ENCODE measurements at regions not wholly inside any gene's neighbourhood (a gene's known extent, or its start where the extent isn't known, plus 50 kb on each side); places are given as distances from the start of the nearest gene placed in this dataset.

DNA sequence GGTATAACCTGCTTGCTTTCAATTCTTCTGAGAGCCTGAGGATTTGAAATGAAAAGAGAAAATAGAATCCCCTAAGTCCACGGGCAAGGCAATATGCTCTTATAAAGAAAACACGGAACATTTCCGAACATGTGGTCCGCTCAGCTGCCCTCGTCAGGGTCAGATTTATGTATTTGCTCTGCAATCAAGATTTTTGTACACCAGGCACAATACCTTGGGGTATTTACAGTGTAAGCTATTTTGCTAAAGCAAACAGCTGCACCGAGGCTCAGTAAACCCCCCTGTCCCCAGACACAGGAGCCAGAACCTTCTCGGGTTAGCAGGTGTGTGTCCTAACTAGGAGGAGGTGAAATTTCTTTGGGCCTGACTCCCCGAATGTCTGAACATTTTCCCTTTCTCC lies 155.8 kb upstream of the LRIG1 start:
- no peaks in the 10 kb centered on the region for H3K4me1 ChIP-seq (ENCODE audit: control insufficient read depth, insufficient read depth, low read length, poor library complexity, severe bottlenecking)
- H3K4me3 ChIP-seq (ENCODE audit: extremely low read depth, insufficient read depth, low read length, poor library complexity, severe bottlenecking): no peak overlapping the region
- 96 to 97% methylated on average over 5 to 6 of the region's 8 CpGs for WGBS, 2 experiments (ENCODE audit: insufficient coverage in 2 of 2)
- no peaks in the 10 kb centered on the region for H3K36me3 ChIP-seq (ENCODE audit: control insufficient read depth, insufficient read depth, low read length)
- no peaks in the 10 kb centered on the region for H3K9me3 ChIP-seq (ENCODE audit: control insufficient read depth, low read length)
- no peak overlapping the region for H3K27ac ChIP-seq (ENCODE audit: low read depth, low read length, severe bottlenecking)

DNA sequence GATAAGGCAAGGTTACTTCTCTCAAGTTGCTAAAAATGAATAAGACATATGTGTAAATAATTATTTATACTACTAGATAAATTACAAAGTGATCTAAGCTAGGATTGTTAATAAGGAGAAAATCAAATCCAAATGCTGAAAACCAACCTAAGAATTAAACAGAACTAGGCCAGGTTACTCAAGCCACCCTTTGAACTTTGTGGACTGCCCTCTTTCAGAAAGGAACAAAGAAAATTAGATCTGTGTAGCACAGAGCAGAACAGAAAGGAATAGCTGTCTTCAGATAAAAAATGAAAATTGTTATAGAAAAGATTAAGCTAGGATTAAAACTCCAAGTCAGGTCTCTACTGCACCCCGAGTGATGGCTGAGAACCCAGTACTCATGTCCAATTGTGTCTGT lies 158.2 kb upstream of the LRIG1 start:
- Histone ChIP-seq H3K9me3 (ENCODE audit: control insufficient read depth, low read length) (no peaks in the 10 kb centered on the region), H3K4me1 (ENCODE audit: control insufficient read depth, insufficient read depth, low read length, poor library complexity, severe bottlenecking) (no peaks in the 10 kb centered on the region), H3K27ac (ENCODE audit: low read depth, low read length, severe bottlenecking) (no peak overlapping the region), H3K36me3 (ENCODE audit: control insufficient read depth, insufficient read depth, low read length) (no peaks in the 10 kb centered on the region), H3K4me3 (ENCODE audit: extremely low read depth, insufficient read depth, low read length, poor library complexity, severe bottlenecking) (no peak overlapping the region)
- WGBS, 2 experiments (ENCODE audit: insufficient coverage in 2 of 2): 100% methylated on average over 1 of the region's 1 CpG

DNA sequence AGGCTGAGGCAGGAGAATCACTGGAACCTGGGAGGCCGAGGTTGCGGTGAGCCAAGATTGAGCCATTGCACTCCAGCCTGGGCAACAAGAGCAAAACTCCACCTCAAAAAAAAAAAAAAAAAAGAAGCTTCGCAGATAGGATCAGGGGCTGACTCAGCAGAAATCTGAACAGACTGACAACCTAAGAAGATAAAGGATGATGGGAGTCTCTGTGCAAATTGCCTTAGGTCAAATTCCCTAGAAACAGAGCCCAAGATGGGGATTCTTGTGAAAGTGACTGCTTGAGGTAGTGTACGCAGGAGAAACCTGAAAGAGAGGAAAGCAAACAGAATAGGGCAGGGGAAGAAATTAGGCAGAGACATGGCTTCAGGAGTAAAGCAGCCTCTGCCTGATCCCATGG lies 160.8 kb upstream of the LRIG1 start:
- Histone ChIP-seq H3K36me3 (ENCODE audit: control insufficient read depth, insufficient read depth, low read length) (no peaks in the 10 kb centered on the region), H3K4me3 (ENCODE audit: extremely low read depth, insufficient read depth, low read length, poor library complexity, severe bottlenecking) (no peak overlapping the region), H3K4me1 (ENCODE audit: control insufficient read depth, insufficient read depth, low read length, poor library complexity, severe bottlenecking) (no peaks in the 10 kb centered on the region), H3K27ac (ENCODE audit: low read depth, low read length, severe bottlenecking) (no peak overlapping the region), H3K9me3 (ENCODE audit: control insufficient read depth, low read length) (no peaks in the 10 kb centered on the region)
- WGBS, 2 experiments (ENCODE audit: insufficient coverage in 2 of 2): 83 to 100% methylated on average over 1 to 2 of the region's 4 CpGs

DNA sequence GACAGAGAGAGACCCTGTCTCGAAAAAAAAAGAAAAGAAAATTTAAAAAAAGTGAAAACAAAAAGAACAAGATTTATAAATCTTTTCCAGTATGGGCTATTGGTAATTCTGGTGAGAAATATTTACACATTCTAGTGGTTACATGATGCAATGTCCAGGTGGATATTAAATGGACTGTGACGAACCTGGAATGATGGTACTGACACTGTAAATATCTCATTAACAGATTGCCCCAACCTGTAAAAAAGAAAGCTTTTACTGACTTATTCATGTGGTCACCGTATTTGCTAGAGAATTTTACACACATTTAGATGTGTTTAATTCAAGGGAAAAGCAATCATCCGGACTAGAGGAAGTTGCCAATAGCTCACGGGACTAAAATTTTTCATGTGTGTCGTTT lies 162.1 kb upstream of the LRIG1 start:
- WGBS, 2 experiments (ENCODE audit: insufficient coverage in 2 of 2): 83 to 95% methylated on average over 1 to 3 of the region's 6 CpGs
- H3K36me3 ChIP-seq (ENCODE audit: control insufficient read depth, insufficient read depth, low read length): no peaks in the 10 kb centered on the region
- no peak overlapping the region for H3K27ac ChIP-seq (ENCODE audit: low read depth, low read length, severe bottlenecking)
- no peaks in the 10 kb centered on the region for H3K9me3 ChIP-seq (ENCODE audit: control insufficient read depth, low read length)
- H3K4me1 ChIP-seq (ENCODE audit: control insufficient read depth, insufficient read depth, low read length, poor library complexity, severe bottlenecking): no peaks in the 10 kb centered on the region
- H3K4me3 ChIP-seq (ENCODE audit: extremely low read depth, insufficient read depth, low read length, poor library complexity, severe bottlenecking): no peak overlapping the region

DNA sequence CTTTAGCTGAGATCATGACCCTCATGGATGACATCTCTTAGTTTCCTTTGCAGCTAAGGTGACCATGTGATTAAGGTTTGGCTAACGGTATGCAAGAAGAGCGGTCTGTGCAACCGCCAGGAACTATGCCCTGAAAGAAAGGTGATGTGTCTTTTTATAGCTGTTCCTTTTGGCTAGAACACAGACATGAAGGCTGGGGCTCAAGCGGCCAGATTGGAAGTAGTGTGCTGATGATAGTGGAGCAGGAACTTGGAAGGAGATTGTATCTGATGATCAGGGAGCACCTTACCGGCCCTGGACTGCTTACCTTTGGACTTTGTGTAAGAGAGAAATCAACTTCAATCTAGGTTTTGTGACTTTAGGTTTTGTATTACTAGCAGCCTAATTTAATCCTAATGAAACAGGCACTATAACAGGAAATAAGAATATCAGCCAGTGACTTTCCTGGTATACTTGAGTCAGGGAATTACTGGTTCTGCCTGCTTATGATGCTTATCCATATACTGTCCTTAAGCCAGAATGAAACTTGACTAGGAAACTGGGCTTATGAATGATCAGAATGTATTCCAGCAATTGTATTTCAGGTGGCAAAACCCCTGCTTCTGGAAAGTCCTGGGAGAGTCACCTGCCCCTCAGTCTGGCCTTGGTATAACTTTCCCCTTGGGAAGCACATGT lies 164.3 kb upstream of the LRIG1 start:
- Histone ChIP-seq H3K36me3 (ENCODE audit: control insufficient read depth, insufficient read depth, low read length) (no peaks in the 10 kb centered on the region), H3K4me1 (ENCODE audit: control insufficient read depth, insufficient read depth, low read length, poor library complexity, severe bottlenecking) (no peaks in the 10 kb centered on the region), H3K27ac (ENCODE audit: low read depth, low read length, severe bottlenecking) (no peak overlapping the region), H3K9me3 (ENCODE audit: control insufficient read depth, low read length) (no peaks in the 10 kb centered on the region), H3K4me3 (ENCODE audit: extremely low read depth, insufficient read depth, low read length, poor library complexity, severe bottlenecking) (no peak overlapping the region)
- 97 to 100% methylated on average over 4 of the region's 5 CpGs for whole genome bisulfite sequencing, 2 experiments (ENCODE audit: insufficient coverage in 2 of 2)

DNA sequence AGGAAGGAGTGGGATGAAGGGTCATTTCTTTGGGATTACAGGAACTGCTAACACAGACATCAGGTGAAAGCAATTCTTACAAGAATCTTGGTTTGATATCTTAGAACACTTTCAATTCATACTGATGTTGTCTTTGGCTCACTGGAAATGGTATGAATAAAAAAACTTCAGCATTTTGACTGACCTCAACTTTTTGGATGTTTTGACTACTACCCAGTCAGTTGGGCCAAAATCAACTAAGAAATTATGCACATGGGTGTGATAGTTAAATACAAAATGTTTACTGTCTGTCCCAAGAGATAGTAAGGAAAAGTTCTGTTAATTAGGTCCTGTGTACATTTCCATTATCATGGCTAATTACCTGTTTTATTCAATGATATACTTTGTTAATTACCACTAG lies 165.5 kb upstream of the LRIG1 start:
- no peak overlapping the region for H3K4me3 ChIP-seq (ENCODE audit: extremely low read depth, insufficient read depth, low read length, poor library complexity, severe bottlenecking)
- no peak overlapping the region for H3K27ac ChIP-seq (ENCODE audit: low read depth, low read length, severe bottlenecking)

DNA sequence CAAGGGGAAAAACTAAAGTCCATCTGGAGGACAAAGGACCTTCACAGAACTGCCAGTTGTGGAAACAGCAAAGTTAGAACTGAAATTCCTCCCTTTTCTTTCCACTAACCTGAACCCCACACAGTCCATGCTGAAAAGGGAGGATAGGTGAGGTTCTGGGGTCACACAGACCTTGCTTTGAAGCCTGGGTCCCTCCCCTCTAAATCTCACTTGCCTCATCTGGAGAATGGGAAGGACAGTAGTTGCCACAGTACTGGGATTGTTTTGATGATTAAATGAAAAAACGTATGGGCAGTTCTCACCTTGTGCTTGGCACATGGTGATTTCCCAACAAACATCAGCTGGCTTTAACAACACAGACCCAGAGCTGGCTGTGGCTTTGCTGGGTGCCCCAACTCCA lies 166.4 kb upstream of the LRIG1 start:
- Histone ChIP-seq H3K4me1 (ENCODE audit: control insufficient read depth, insufficient read depth, low read length, poor library complexity, severe bottlenecking) (no peaks in the 10 kb centered on the region), H3K36me3 (ENCODE audit: control insufficient read depth, insufficient read depth, low read length) (no peaks in the 10 kb centered on the region), H3K27ac (ENCODE audit: low read depth, low read length, severe bottlenecking) (no peak overlapping the region), H3K9me3 (ENCODE audit: control insufficient read depth, low read length) (no peaks in the 10 kb centered on the region), H3K4me3 (ENCODE audit: extremely low read depth, insufficient read depth, low read length, poor library complexity, severe bottlenecking) (no peak overlapping the region)
- 60 to 78% methylated on average over 1 of the region's 1 CpG for WGBS, 2 experiments (ENCODE audit: insufficient coverage in 2 of 2)

More for the DNA sequence above, 165.5 kb upstream of the LRIG1 start:
- Histone ChIP-seq H3K9me3 (ENCODE audit: control insufficient read depth, low read length) (no peaks in the 10 kb centered on the region), H3K4me1 (ENCODE audit: control insufficient read depth, insufficient read depth, low read length, poor library complexity, severe bottlenecking) (no peaks in the 10 kb centered on the region), H3K36me3 (ENCODE audit: control insufficient read depth, insufficient read depth, low read length) (no peaks in the 10 kb centered on the region)

DNA sequence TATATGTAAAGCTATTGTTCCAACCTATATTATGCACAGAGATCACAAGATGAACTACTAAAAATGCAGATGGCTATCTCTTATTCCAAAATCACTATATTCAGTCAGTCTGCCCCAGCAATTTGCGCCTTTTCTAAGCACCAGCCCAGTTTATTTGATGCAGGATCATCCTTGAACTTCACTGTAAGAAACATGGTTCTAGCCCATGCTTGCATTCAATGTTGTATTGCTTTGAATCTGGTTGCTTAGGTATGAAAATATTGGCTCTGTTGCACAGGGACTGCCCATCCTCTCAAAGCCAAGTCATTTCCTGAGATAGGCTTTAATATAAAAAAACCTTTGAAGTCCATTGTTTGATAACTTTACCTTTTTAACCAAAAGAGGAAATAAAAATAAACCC lies 170.5 kb upstream of the LRIG1 start:
- WGBS, 2 experiments (ENCODE audit: insufficient coverage in 2 of 2): 90 to 100% methylated on average over 1 of the region's 1 CpG
- H3K9me3 ChIP-seq (ENCODE audit: control insufficient read depth, low read length): no peaks in the 10 kb centered on the region
- no peaks in the 10 kb centered on the region for H3K36me3 ChIP-seq (ENCODE audit: control insufficient read depth, insufficient read depth, low read length)
- H3K4me1 ChIP-seq (ENCODE audit: control insufficient read depth, insufficient read depth, low read length, poor library complexity, severe bottlenecking): no peaks in the 10 kb centered on the region
- H3K27ac ChIP-seq (ENCODE audit: low read depth, low read length, severe bottlenecking): no peak overlapping the region
- H3K4me3 ChIP-seq (ENCODE audit: extremely low read depth, insufficient read depth, low read length, poor library complexity, severe bottlenecking): no peak overlapping the region

DNA sequence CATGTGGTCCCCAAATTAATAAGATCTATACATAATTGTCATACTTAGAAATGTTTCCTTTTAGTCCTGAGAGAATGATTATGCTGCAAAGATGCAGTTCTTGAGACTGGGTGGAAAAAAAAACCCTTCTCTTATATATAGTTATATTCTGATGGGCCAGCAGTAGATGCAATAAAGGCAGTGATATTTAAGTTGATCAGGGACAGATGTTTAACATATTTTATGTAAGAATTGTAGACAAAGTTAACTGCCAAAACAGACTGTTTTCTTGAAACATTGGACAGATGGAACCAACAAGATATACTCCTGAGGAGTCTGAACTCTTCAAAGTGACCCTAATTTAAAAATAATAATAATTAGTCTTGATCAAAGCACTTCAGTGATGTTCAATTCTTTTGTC lies 172.0 kb upstream of the LRIG1 start:
- Histone ChIP-seq H3K4me3 (ENCODE audit: extremely low read depth, insufficient read depth, low read length, poor library complexity, severe bottlenecking) (no peak overlapping the region), H3K27ac (ENCODE audit: low read depth, low read length, severe bottlenecking) (no peak overlapping the region), H3K4me1 (ENCODE audit: control insufficient read depth, insufficient read depth, low read length, poor library complexity, severe bottlenecking) (no peaks in the 10 kb centered on the region)

DNA sequence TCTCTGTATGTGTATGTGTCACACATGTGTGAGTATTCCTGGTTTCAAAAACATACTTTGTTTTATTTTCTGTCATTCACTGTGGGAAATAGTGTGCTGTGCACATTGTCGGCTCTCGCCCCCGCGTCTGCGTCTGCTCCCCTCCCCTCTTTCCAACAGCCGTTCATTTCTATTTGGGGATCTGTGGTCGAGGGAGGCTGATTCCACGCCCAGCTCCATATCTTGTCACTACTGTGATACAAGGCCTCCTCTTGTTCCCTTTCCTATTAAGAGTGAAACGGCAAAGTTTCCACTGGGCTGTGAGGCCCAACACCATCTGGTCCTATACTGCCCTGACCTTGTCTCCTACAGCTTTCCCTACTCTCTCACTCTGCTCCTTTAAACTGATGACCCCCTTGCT lies 172.5 kb upstream of the LRIG1 start:
- H3K36me3 ChIP-seq (ENCODE audit: control insufficient read depth, insufficient read depth, low read length): no peaks in the 10 kb centered on the region
- no peaks in the 10 kb centered on the region for H3K4me1 ChIP-seq (ENCODE audit: control insufficient read depth, insufficient read depth, low read length, poor library complexity, severe bottlenecking)
- WGBS, 2 experiments (ENCODE audit: insufficient coverage in 2 of 2): 95% methylated on average over 9 of the region's 9 CpGs
- H3K27ac ChIP-seq (ENCODE audit: low read depth, low read length, severe bottlenecking): no peak overlapping the region
- H3K9me3 ChIP-seq (ENCODE audit: control insufficient read depth, low read length): no peaks in the 10 kb centered on the region
- H3K4me3 ChIP-seq (ENCODE audit: extremely low read depth, insufficient read depth, low read length, poor library complexity, severe bottlenecking): no peak overlapping the region

More for the DNA sequence above, 172.0 kb upstream of the LRIG1 start:
- no peaks in the 10 kb centered on the region for H3K9me3 ChIP-seq (ENCODE audit: control insufficient read depth, low read length)
- H3K36me3 ChIP-seq (ENCODE audit: control insufficient read depth, insufficient read depth, low read length): no peaks in the 10 kb centered on the region

DNA sequence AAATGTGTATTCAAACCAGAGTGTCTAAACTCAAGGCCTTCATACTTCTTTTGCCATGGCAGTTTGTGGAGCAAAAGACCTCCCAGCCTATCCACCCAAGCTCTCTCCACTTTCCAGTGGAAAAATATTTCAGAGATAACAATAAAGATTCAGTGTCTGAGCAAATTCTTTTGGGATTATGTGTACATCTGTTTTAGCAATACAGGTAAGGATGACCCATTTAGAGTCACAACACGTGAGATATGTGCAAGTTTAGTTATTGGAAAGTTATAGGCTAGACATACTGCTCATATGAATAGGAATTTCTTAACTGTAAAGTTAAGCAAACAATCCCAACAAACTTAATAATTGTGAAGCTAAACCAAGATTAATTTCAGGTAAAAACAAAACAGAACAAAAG lies 174.5 kb upstream of the LRIG1 start:
- no peak overlapping the region for H3K27ac ChIP-seq (ENCODE audit: low read depth, low read length, severe bottlenecking)
- H3K36me3 ChIP-seq (ENCODE audit: control insufficient read depth, insufficient read depth, low read length): no peaks in the 10 kb centered on the region
- H3K4me3 ChIP-seq (ENCODE audit: extremely low read depth, insufficient read depth, low read length, poor library complexity, severe bottlenecking): no peak overlapping the region
- no CpG with 5 or more reads among the region's 1 CpG for WGBS, 2 experiments (ENCODE audit: insufficient coverage in 2 of 2)
- no peaks in the 10 kb centered on the region for H3K4me1 ChIP-seq (ENCODE audit: control insufficient read depth, insufficient read depth, low read length, poor library complexity, severe bottlenecking)
- no peaks in the 10 kb centered on the region for H3K9me3 ChIP-seq (ENCODE audit: control insufficient read depth, low read length)

Measured in mesodermal cell (in vitro differentiated cells).